HepG2 (cell line): ENCODE measurements at regions not wholly inside any gene's neighbourhood (a gene's known extent, or its start where the extent isn't known, plus 50 kb on each side); places are given as distances from the start of the nearest gene placed in this dataset.

Experiments
- ARID2 ChIP-seq: sonication (generic); formaldehyde crosslinking; IDR thresholded peaks from 2 replicates; pipeline ENCODE4 v1.8.1; 2022; ENCODE audit warnings: mild to moderate bottlenecking, missing genetic modification reagents, borderline replicate concordance
- CTCF ChIP-seq: sonication (generic); formaldehyde crosslinking; IDR thresholded peaks from 2 replicates; pipeline ENCODE4 v1.5.0; 2020; ENCODE audit warnings: mild to moderate bottlenecking, missing genetic modification reagents, moderate library complexity
- ESRRA ChIP-seq: sonication (generic); formaldehyde crosslinking; IDR thresholded peaks from 2 replicates; pipeline ENCODE4 v1.5.1; 2020; ENCODE audit warnings: mild to moderate bottlenecking, low read depth, missing genetic modification reagents
- JUND ChIP-seq: sonication (generic); formaldehyde crosslinking; IDR thresholded peaks from 2 replicates; pipeline ENCODE4 v1.8.0; 2022; ENCODE audit warnings: mild to moderate bottlenecking, missing genetic modification reagents
- PHF20 ChIP-seq: sonication (generic); formaldehyde crosslinking; IDR thresholded peaks from 2 replicates; pipeline ENCODE4 v1.5.0; 2020; ENCODE audit warnings: mild to moderate bottlenecking, missing genetic modification reagents
- POLR2A ChIP-seq, 2 experiments: IDR thresholded peaks; 2 replicates each; pipeline ENCODE4 v1.6.1; 2011; ENCODE audit warnings: low read depth in 2 of 2, low read length in 2 of 2, mild to moderate bottlenecking in 1 of 2, moderate library complexity in 1 of 2; ENCODE audit not compliant: insufficient read depth in 1 of 2
- ZNF484 ChIP-seq: sonication (generic); formaldehyde crosslinking; IDR thresholded peaks from 2 replicates; pipeline ENCODE4 v1.5.1; 2020; ENCODE audit warnings: mild to moderate bottlenecking, low read depth, missing genetic modification reagents, borderline replicate concordance
- ZNF530 ChIP-seq: sonication (generic); formaldehyde crosslinking; IDR thresholded peaks from 2 replicates; pipeline ENCODE4 v1.5.0; 2020; ENCODE audit warnings: low read depth, mild to moderate bottlenecking, missing genetic modification reagents
- TF ChIP-seq, protein P1 (sequence below): sonication (generic); formaldehyde crosslinking; IDR thresholded peaks from 2 replicates; pipeline ENCODE4 v1.4.0; 2020; ENCODE audit warnings: missing genetic modification reagents, low read depth, mild to moderate bottlenecking, borderline replicate concordance

DNA sequence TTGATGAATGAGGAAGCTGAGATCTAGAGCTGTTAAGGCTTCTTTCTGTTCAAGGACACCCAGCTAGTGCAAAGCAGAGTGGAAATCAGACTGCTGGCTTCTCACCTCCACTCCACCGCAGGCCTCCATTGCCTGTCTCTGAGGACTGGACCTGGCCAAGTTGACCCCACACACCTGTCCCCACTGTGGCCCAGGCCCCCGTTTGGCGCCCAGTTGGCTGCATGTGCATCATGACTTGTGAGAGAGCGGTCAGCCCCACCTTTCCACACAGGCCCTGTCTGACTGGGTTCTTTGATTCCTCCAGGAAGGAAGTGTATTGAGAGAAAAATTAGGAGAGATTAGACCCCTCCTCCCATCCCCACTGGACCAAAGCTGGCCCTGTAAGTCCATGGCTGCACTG lies 206.3 kb upstream of the TLE3 start:
- TF ChIP-seq, protein P1, sequence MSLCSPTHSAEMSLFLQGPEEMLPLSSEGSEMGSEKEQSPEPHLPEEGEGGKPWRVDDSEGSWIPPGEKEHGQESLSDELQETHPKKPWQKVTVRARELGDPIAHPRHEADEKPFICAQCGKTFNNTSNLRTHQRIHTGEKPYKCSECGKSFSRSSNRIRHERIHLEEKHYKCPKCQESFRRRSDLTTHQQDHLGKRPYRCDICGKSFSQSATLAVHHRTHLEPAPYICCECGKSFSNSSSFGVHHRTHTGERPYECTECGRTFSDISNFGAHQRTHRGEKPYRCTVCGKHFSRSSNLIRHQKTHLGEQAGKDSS (CRISPR knock-in tag): no peak
- TF ChIP-seq CTCF (no peak), JUND (CRISPR knock-in tag) (no peak), POLR2A (IDR thresholded peaks at IDR 0.05; ENCODE audit: insufficient read depth in 1 of 2, low read depth in 2 of 2, low read length in 2 of 2) (no peak), ZNF484 (no peak), ARID2 (CRISPR knock-in tag) (no peak), PHF20 (CRISPR knock-in tag) (no peak), ESRRA (CRISPR knock-in tag) (no peak), ZNF530 (CRISPR knock-in tag) (no peak)
